Stomach (tissue), 8 donors: ENCODE measurements at regions not wholly inside any gene's neighbourhood (a gene's known extent, or its start where the extent isn't known, plus 50 kb on each side); places are given as distances from the start of the nearest gene placed in this dataset.
"Not testable (repeated sequence)": the region's sequence is repeated elsewhere in the genome, so short reads cannot be mapped to it uniquely, and the experiment has no call there.

Source experiments
- DNase-seq, 2 donors: peaks; one replicate each; pipeline versions ENCODE4 v3.0.0 to v3.0.0-alpha.2; 2013 to 2019
- H3K27ac ChIP-seq, 5 donors: fragments of 200-600 bp in 4 of 5; sonication (generic) in 4 of 5; one replicate each; pipeline ENCODE4 v1.5.1; 2013 to 2019; ENCODE audit warnings: mild to moderate bottlenecking in 1 of 5, moderate library complexity in 1 of 5
- H3K27me3 ChIP-seq, 3 donors: fragments of 200-600 bp; sonication (generic); one replicate each; pipeline ENCODE4 v1.5.1; 2017 to 2019; ENCODE audit warnings: mixed run types in 1 of 3
- H3K36me3 ChIP-seq, 4 donors: fragments of 200-600 bp; sonication (generic); 1 replicate in 3 of 4; 2 replicates in 1 of 4; pipeline ENCODE4 v1.5.1; 2016 to 2019
- H3K4me1 ChIP-seq, 4 donors: fragments of 200-600 bp; sonication (generic); one replicate each; pipeline ENCODE4 v1.5.1; 2016 to 2019
- H3K4me3 ChIP-seq, 4 donors: fragments of 200-600 bp; sonication (generic) in 3 of 4; one replicate each; pipeline ENCODE4 v1.5.1; 2016 to 2019; ENCODE audit warnings: mild to moderate bottlenecking in 1 of 4
- H3K9me3 ChIP-seq, 4 donors: fragments of 200-600 bp; sonication (generic); one replicate each; pipeline ENCODE4 v1.5.1; 2016 to 2019
- CTCF ChIP-seq, 7 experiments: fragments of 450-650 bp in 4 of 7; fragments of 200-600 bp in 3 of 7; sonication (generic) in 3 of 7; IDR thresholded peaks; one replicate each; pipeline ENCODE4 v1.5.1; 2016 to 2019; ENCODE audit warnings: antibody characterized with exemption in 7 of 7, control low read depth in 2 of 7, mild to moderate bottlenecking in 1 of 7
- EP300 ChIP-seq: sonication (generic); formaldehyde crosslinking; IDR thresholded peaks from one replicate; pipeline ENCODE4 v1.6.1; 2017; ENCODE audit warnings: antibody characterized with exemption
- POLR2A ChIP-seq, 4 donors: fragments of 450-650 bp; IDR thresholded peaks; one replicate each; pipeline ENCODE4 v1.6.1; 2016; ENCODE audit warnings: antibody characterized with exemption in 4 of 4, control low read depth in 2 of 4, mild to moderate bottlenecking in 1 of 4, moderate library complexity in 1 of 4
- POLR2AphosphoS5 ChIP-seq, 3 donors: sonication (generic); formaldehyde crosslinking; IDR thresholded peaks; one replicate each; pipeline ENCODE4 v1.6.1; 2016; ENCODE audit warnings: antibody characterized with exemption in 3 of 3
- WGBS, 5 donors: extraction: QIAGEN DNeasy Blood & Tissue Kit in 3 of 5; methylation state at CpG; one replicate each; pipeline versions ENCODE4 v1.1.5 to v1.1.7; 2013 to 2018; 5-methylcytosine and 5-hydroxymethylcytosine counted together
- intact Hi-C: fragments of 100-400 bp; cut with DNase I; formaldehyde crosslinking; loops from one replicate; pipeline ENCODE4 v1.15.1; 2023; ENCODE audit warnings: low total_unique reads
- donor health status: healthy with polysubstance abuse.
- donor health status: Bipolar disorder and iron deficiency.
- donor health status: healthy.

DNA sequence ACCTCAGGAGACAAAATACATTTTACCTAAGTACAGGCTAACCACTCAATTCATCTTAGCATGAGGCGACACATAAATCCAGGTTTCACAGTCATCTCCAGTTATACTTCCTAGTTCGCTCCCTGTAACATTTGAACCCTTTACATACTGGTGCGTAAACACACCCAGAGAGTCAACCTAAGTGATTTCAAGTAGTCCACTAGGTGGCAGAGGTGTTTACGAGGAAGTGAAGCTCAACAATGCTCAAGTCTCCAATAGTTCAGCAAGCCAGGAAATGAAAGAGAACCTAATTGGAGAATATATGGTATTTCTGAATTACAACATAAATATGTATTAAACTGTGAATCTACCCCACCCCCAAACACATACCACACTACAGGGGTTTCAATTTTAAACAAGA lies 76.3 kb upstream of the ABCB5 start:
- DNase-seq = no peak
- H3K27ac ChIP-seq = no peak overlapping the region
- H3K27me3 ChIP-seq = no peaks in the 10 kb centered on the region
- intact Hi-C loops = no loop called here
- TF ChIP-seq EP300 = no peak
- H3K9me3 ChIP-seq = no peaks in the 10 kb centered on the region
- H3K4me1 ChIP-seq = no peaks in the 10 kb centered on the region
- no peak overlapping the region for H3K4me3 ChIP-seq
- no peaks in the 10 kb centered on the region for H3K36me3 ChIP-seq
- 84 to 92% (median 88%) methylated on average over 4 of the region's 4 CpGs for WGBS, 5 donors

DNA sequence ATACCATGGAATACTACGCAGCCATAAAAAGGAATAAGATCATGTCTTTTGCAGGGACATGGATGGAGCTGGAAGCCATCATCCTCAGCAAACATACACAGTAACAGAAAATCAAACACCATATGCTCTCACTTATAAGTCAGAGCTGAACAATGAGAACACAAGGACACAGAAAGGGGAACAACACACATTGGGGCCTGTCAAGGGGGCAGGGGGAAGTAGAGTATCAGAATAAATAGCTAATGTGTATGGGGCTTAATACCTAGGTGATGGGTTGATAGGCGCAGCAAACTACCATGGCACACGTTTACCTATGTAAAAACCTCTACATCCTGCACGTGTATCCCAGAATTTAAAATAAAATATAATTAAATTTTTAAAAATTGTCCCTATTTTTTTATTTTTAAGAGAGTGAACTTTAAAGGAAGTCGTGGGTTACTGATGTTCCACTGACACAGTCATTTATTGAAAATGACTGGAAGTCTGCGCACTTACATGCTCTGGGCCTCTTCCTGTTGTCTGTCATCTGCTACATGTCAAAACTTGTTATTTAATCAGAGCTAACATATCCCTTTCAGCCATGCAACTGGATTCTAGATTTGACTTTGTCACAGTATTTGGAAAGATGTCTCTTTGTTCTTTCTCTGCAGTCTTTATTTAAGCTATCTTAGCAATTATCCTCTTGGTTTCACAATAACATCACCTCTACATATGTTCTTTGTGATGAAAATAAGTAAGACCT lies 73.7 kb upstream of the ABCB5 start:
- intact Hi-C loops = no loop called here
- DNase-seq = peak in 1 of 2 donors; percentile 20

DNA sequence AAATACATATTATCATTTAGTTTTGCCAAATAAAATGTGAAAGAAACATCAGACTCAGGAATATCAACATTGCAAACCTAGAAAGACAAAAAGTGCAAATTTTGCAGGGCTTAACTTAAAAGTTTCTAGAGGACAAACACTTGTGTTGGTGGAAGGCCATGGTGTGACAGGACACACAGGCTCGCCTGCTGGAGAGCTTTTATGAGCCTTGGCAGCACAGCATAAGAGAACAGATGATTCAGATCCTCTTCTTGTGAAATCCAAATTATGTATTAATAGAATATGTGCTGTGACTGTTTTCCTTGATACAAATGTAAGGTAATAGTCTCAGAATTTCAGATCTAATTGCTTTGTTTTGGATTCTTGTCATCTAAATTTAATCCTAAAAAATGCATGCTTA lies 72.9 kb upstream of the ABCB5 start:
- no peaks in the 10 kb centered on the region for H3K27me3 ChIP-seq
- H3K27ac ChIP-seq = no peak overlapping the region
- peak in 1 of 2 donors; percentile 53 for DNase-seq
- WGBS, 5 donors = 32 to 68% (median 58%) methylated on average over 1 of the region's 1 CpG
- no peaks in the 10 kb centered on the region for H3K4me1 ChIP-seq
- TF ChIP-seq POLR2AphosphoS5 (IDR thresholded peaks at IDR 0.05) (no peak), EP300 (no peak), CTCF (IDR thresholded peaks at IDR 0.05) (no peak), POLR2A (IDR thresholded peaks at IDR 0.05) (no peak)
- no peaks in the 10 kb centered on the region for H3K9me3 ChIP-seq
- no peak overlapping the region for H3K4me3 ChIP-seq
- H3K36me3 ChIP-seq = no peaks in the 10 kb centered on the region
- intact Hi-C loops = no loop called here

More for the DNA sequence above, 73.7 kb upstream of the ABCB5 start:
- Histone ChIP-seq H3K9me3 (no peaks in the 10 kb centered on the region), H3K4me1 (no peaks in the 10 kb centered on the region), H3K27ac (no peak overlapping the region), H3K27me3 (no peaks in the 10 kb centered on the region), H3K4me3 (no peak overlapping the region), H3K36me3 (no peaks in the 10 kb centered on the region)
- 78 to 83% (median 79%) methylated on average over 6 of the region's 6 CpGs for WGBS, 5 donors
- TF ChIP-seq EP300 (no peak), CTCF (IDR thresholded peaks at IDR 0.05) (no peak), POLR2A (IDR thresholded peaks at IDR 0.05) (no peak), POLR2AphosphoS5 (IDR thresholded peaks at IDR 0.05) (no peak)

DNA sequence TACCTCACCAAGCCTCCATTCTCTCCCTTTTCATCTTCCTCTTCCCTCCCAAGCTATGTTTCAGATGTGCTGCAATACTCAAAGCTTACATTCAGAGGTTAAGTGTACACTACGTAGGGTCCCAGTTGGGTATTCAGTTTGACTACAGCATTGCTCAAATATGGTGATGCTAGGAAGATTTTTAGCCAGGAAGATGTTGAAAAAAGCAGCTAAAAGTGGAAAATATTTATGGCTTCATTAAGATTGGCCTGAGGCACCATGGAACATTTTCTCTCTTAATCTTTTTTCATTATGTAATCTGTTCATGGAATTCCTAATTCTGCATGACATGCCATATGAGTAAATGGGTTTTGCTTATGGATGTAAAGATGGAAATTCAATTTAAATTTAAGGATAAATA lies 72.0 kb upstream of the ABCB5 start:
- no peak for DNase-seq
- H3K36me3 ChIP-seq = no peaks in the 10 kb centered on the region
- intact Hi-C loops = no loop called here
- 80 to 93% (median 88%) methylated on average over 1 of the region's 1 CpG for WGBS, 5 donors
- no peaks in the 10 kb centered on the region for H3K9me3 ChIP-seq
- H3K4me3 ChIP-seq = no peak overlapping the region
- no peaks in the 10 kb centered on the region for H3K27me3 ChIP-seq
- H3K4me1 ChIP-seq = no peaks in the 10 kb centered on the region
- no peak for TF ChIP-seq POLR2A (IDR thresholded peaks at IDR 0.05)
- TF ChIP-seq EP300 = no peak
- no peak for TF ChIP-seq CTCF (IDR thresholded peaks at IDR 0.05)
- no peak for TF ChIP-seq POLR2AphosphoS5 (IDR thresholded peaks at IDR 0.05)
- no peak overlapping the region for H3K27ac ChIP-seq

DNA sequence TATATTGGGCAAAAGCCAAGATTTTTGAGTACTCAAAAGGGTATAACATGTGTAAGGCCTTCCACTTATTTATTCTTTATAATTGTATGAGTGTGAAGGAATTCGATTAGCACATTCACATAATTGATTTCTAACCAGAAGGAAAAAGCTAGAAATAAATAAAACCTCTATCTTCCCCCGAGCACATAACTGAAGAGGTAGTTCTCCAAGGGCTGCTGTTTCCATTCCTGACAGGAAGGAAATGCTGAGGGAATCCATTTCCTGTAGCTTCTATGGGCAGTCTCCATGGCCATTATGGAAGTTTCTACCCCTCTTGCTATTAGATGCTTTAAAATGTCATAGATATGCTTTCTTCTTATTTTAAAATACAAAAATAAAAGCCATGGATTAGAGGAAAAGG lies 70.5 kb upstream of the ABCB5 start:
- H3K27ac ChIP-seq = no peak overlapping the region
- TF ChIP-seq EP300 = no peak
- no peak for TF ChIP-seq CTCF (IDR thresholded peaks at IDR 0.05)
- TF ChIP-seq POLR2A (IDR thresholded peaks at IDR 0.05) = no peak
- TF ChIP-seq POLR2AphosphoS5 (IDR thresholded peaks at IDR 0.05) = no peak
- intact Hi-C loops = no loop called here
- H3K4me3 ChIP-seq = no peak overlapping the region
- H3K36me3 ChIP-seq = no peaks in the 10 kb centered on the region
- 50 to 80% (median 79%) methylated on average over 2 of the region's 2 CpGs for WGBS, 5 donors
- no peaks in the 10 kb centered on the region for H3K4me1 ChIP-seq
- H3K27me3 ChIP-seq = no peaks in the 10 kb centered on the region
- H3K9me3 ChIP-seq = no peaks in the 10 kb centered on the region
- no peak for DNase-seq

GRCh38 chr7:20546958-20547357 lies 68.5 kb upstream of the ABCB5 start:
- H3K4me3 ChIP-seq, H3K9me3 ChIP-seq, H3K27ac ChIP-seq, DNase-seq, H3K4me1 ChIP-seq, H3K36me3 ChIP-seq, intact Hi-C loops, H3K27me3 ChIP-seq: not testable (repeated sequence)
- WGBS, 5 donors = 83 to 95% (median 92%) methylated on average over 10 of the region's 10 CpGs
